Spleen (tissue), 7 donors: ENCODE measurements at regions not wholly inside any gene's neighbourhood (a gene's known extent, or its start where the extent isn't known, plus 50 kb on each side); places are given as distances from the start of the nearest gene placed in this dataset.

Experiments used
- POLR2A ChIP-seq, 3 donors: fragments of 450-650 bp; IDR thresholded peaks; one replicate each; pipeline ENCODE4 v1.5.1; 2017; ENCODE audit warnings: antibody characterized with exemption in 3 of 3, mild to moderate bottlenecking in 1 of 3
- POLR2AphosphoS5 ChIP-seq, 3 donors: sonication (generic); formaldehyde crosslinking; IDR thresholded peaks; one replicate each; pipeline ENCODE4 v1.5.1; 2017; ENCODE audit warnings: antibody characterized with exemption in 3 of 3
- TF ChIP-seq, protein P1 (sequence below), 11 experiments: fragments of 200-600 bp in 7 of 11; fragments of 450-650 bp in 4 of 11; sonication (generic) in 4 of 11; IDR thresholded peaks in 8 of 11; conservative IDR thresholded peaks in 3 of 11; 1 replicate in 7 of 11; 2 replicates in 4 of 11; pipeline versions ENCODE4 v1.4.0 to v1.8.0; 2016 to 2021; ENCODE audit warnings: antibody characterized with exemption in 11 of 11, inconsistent platforms in 4 of 11, mild to moderate bottlenecking in 1 of 11
- donor health status: DM: no; HTN: no; CAD: no; lungs with moderate emphysema.
- donor health status: DM: no; HTN: no; CAD: no.
- donor health status: DM: no; HTN: no; CAD: no.

DNA sequence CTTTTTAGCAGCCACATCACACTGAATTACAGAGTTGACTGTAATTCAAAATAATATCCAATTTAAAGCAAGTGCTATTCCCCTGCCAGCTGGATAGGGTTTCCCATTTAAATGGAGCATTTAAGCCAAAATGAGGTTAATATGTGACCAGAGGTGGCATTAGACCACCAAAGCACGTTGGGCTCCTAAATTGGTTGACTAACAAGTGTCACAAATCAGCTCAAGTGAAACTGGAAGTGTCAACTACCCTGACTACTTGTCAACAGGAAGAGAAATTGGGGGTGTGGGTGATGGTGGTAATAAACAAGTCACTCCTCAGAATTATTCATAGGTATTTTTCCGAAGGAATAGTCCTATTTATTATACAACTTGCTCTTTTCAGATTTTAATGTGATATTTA, 609.6 kb upstream of the TLE4 start:
- TF ChIP-seq POLR2AphosphoS5 (IDR thresholded peaks at IDR 0.05) (no peak), POLR2A (IDR thresholded peaks at IDR 0.05) (no peak)
- TF ChIP-seq, protein P1, sequence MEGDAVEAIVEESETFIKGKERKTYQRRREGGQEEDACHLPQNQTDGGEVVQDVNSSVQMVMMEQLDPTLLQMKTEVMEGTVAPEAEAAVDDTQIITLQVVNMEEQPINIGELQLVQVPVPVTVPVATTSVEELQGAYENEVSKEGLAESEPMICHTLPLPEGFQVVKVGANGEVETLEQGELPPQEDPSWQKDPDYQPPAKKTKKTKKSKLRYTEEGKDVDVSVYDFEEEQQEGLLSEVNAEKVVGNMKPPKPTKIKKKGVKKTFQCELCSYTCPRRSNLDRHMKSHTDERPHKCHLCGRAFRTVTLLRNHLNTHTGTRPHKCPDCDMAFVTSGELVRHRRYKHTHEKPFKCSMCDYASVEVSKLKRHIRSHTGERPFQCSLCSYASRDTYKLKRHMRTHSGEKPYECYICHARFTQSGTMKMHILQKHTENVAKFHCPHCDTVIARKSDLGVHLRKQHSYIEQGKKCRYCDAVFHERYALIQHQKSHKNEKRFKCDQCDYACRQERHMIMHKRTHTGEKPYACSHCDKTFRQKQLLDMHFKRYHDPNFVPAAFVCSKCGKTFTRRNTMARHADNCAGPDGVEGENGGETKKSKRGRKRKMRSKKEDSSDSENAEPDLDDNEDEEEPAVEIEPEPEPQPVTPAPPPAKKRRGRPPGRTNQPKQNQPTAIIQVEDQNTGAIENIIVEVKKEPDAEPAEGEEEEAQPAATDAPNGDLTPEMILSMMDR (IDR thresholded peaks at IDR 0.05 in 8 of 11, conservative IDR thresholded peaks at IDR 0.05 in 3 of 11): no peak
